ENCODE measurements at regions not wholly inside any gene's neighbourhood (a gene's known extent, or its start where the extent isn't known, plus 50 kb on each side); places are given as distances from the start of the nearest gene placed in this dataset.

GRCh38 chr5:74990194-74990593 lies 62.2 kb downstream of the GCNT4 start:
- no peak overlapping the region for H3K4me3 Mint-ChIP-seq
- no peaks in the 10 kb centered on the region for H3K4me1 Mint-ChIP-seq
- H3K27ac Mint-ChIP-seq: no peak overlapping the region
- peaks cover 10% of the 10 kb centered on the region for H3K9me3 Mint-ChIP-seq
- H3K27me3 Mint-ChIP-seq (ENCODE audit: low read depth, poor library complexity): peaks cover 5% of the 10 kb centered on the region
- no peaks in the 10 kb centered on the region for H3K36me3 Mint-ChIP-seq (ENCODE audit: low read depth)
- no peak for DNase-seq
- no peak for TF ChIP-seq CTCF (IDR thresholded peaks at IDR 0.05)

GRCh38 chr5:74988273-74988983 lies 63.9 kb downstream of the GCNT4 start:
- peaks cover 10% of the 10 kb centered on the region for H3K9me3 Mint-ChIP-seq
- no peak for DNase-seq
- H3K27me3 Mint-ChIP-seq (ENCODE audit: low read depth, poor library complexity): peaks cover 5% of the 10 kb centered on the region

GRCh38 chr5:74978345-74978744 lies 74.0 kb downstream of the GCNT4 start:
- Mint-ChIP-seq H3K36me3 (ENCODE audit: low read depth) (no peaks in the 10 kb centered on the region), H3K9me3 (peaks cover 24% of the 10 kb centered on the region), H3K27ac (no peak overlapping the region), H3K4me1 (no peaks in the 10 kb centered on the region), H3K4me3 (no peak overlapping the region), H3K27me3 (ENCODE audit: low read depth, poor library complexity) (peaks cover 8% of the 10 kb centered on the region)
- DNase-seq: no peak
- no peak for TF ChIP-seq CTCF (IDR thresholded peaks at IDR 0.05)

More at GRCh38 chr5:74988273-74988983, 63.9 kb downstream of the GCNT4 start:
- Mint-ChIP-seq H3K4me1 (no peaks in the 10 kb centered on the region), H3K36me3 (ENCODE audit: low read depth) (no peaks in the 10 kb centered on the region), H3K27ac (no peak overlapping the region), H3K4me3 (no peak overlapping the region)
- TF ChIP-seq CTCF (IDR thresholded peaks at IDR 0.05): no peak

- no peak for TF ChIP-seq CTCF (IDR thresholded peaks at IDR 0.05)
- H3K9me3 Mint-ChIP-seq: peaks cover 24% of the 10 kb centered on the region
- H3K27me3 Mint-ChIP-seq (ENCODE audit: low read depth, poor library complexity): peaks cover 8% of the 10 kb centered on the region
- no peaks in the 10 kb centered on the region for H3K36me3 Mint-ChIP-seq (ENCODE audit: low read depth)
- no peaks in the 10 kb centered on the region for H3K4me1 Mint-ChIP-seq
- no peak for DNase-seq
- H3K27ac Mint-ChIP-seq: no peak overlapping the region
- no peak overlapping the region for H3K4me3 Mint-ChIP-seq
Measured at GRCh38 chr5:74977471-74977870, 74.9 kb downstream of the GCNT4 start.

GRCh38 chr5:74976651-74977050 lies 75.7 kb downstream of the GCNT4 start:
- H3K27me3 Mint-ChIP-seq (ENCODE audit: low read depth, poor library complexity): peaks cover 10% of the 10 kb centered on the region
- no peak for DNase-seq
- TF ChIP-seq CTCF (IDR thresholded peaks at IDR 0.05): no peak
- H3K27ac Mint-ChIP-seq: no peak overlapping the region
- H3K9me3 Mint-ChIP-seq: peaks cover 27% of the 10 kb centered on the region
- no peak overlapping the region for H3K4me3 Mint-ChIP-seq
- no peaks in the 10 kb centered on the region for H3K4me1 Mint-ChIP-seq
- no peaks in the 10 kb centered on the region for H3K36me3 Mint-ChIP-seq (ENCODE audit: low read depth)

GRCh38 chr5:74975582-74975981 lies 76.8 kb downstream of the GCNT4 start:
- H3K36me3 Mint-ChIP-seq (ENCODE audit: low read depth): no peaks in the 10 kb centered on the region
- H3K9me3 Mint-ChIP-seq: peaks cover 21% of the 10 kb centered on the region
- no peak for TF ChIP-seq CTCF (IDR thresholded peaks at IDR 0.05)
- H3K4me1 Mint-ChIP-seq: no peaks in the 10 kb centered on the region
- peaks cover 10% of the 10 kb centered on the region for H3K27me3 Mint-ChIP-seq (ENCODE audit: low read depth, poor library complexity)
- DNase-seq: no peak
- H3K4me3 Mint-ChIP-seq: no peak overlapping the region
- no peak overlapping the region for H3K27ac Mint-ChIP-seq
